ENCODE measurements at regions not wholly inside any gene's neighbourhood (a gene's known extent, or its start where the extent isn't known, plus 50 kb on each side); places are given as distances from the start of the nearest gene placed in this dataset.

DNA sequence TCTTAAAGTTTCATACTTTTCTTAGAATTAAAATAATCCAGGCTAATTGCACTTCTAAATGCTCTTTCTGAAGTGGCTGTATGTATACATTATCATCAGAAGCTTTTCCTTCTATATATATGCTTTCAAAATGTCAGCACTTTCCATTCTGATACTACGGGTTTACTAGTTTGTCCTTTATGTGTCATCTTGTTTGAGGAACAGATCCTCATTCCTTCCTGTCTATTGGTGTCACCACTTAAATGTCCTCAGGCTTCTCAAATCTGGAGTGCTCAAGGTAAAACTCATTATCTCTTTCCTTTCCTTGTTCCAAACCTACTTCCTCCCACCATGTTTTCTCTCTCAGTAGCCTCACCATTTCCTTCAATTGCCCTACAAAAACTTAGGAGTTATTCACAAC, 236.3 kb downstream of the CSNK1G3 start:
- H3K4me1 ChIP-seq (ENCODE audit: insufficient read depth, low read length), result no peaks in the 10 kb centered on the region
- POLR2A ChIA-PET, result no interaction called here
- no peaks in the 10 kb centered on the region for H3K79me2 ChIP-seq (ENCODE audit: insufficient read depth, low read length)
- H3K9me3 ChIP-seq (ENCODE audit: low read length), result no peaks in the 10 kb centered on the region
- intact Hi-C loops (cut with micrococcal nuclease; ENCODE audit: unreplicated experiment) (no loop called here), in situ Hi-C loops (cut with HindIII; ENCODE audit: extremely low pct_ligation_motif_present, low pct_unique_long_range_greater_than_20kb) (no loop called here)
- no peak overlapping the region for H3K9ac ChIP-seq (ENCODE audit: insufficient read depth, low read depth, low read length)
- H3K4me2 ChIP-seq (ENCODE audit: low read depth, low read length), result no peak overlapping the region
- CTCF ChIA-PET (ENCODE audit: low intra/inter-chr PET ratio, low total read pairs), result no interaction called here
- H3K4me3 ChIP-seq (replicated peaks in 1 of 3; ENCODE audit: insufficient read depth in 1 of 3, low read depth in 2 of 3, low read length in 3 of 3), result no peak overlapping the region
- H3K27ac ChIP-seq (ENCODE audit: extremely low read length, insufficient read depth, low read length), result no peak overlapping the region
- H4K20me1 ChIP-seq (ENCODE audit: insufficient read depth, low read length), result no peaks in the 10 kb centered on the region
- WGBS (ENCODE audit: low lambda C conversion rate), result 56% methylated on average over 1 of the region's 1 CpG
- H3K27me3 ChIP-seq (ENCODE audit: control insufficient read depth in 1 of 2, insufficient read depth in 2 of 2, low read length in 2 of 2), result no peaks in the 10 kb centered on the region
- H3K36me3 ChIP-seq (replicated peaks in 1 of 2; ENCODE audit: control insufficient read depth in 1 of 2, insufficient read depth in 2 of 2, low read length in 2 of 2), result no peaks in the 10 kb centered on the region
- TF ChIP-seq ZNF282 (IDR thresholded peaks at IDR 0.05; ENCODE audit: partially characterized antibody) (no peak), ZNF776 (CRISPR knock-in tag; IDR thresholded peaks at IDR 0.05) (no peak), NFKB2 (CRISPR knock-in tag; IDR thresholded peaks at IDR 0.05; ENCODE audit: borderline replicate concordance) (no peak), SRSF4 (IDR thresholded peaks at IDR 0.05; ENCODE audit: low read depth, low read length, poor library complexity, severe bottlenecking) (no peak), CEBPZ (IDR thresholded peaks at IDR 0.05; ENCODE audit: low read length) (no peak), ZNF550 (CRISPR knock-in tag; IDR thresholded peaks at IDR 0.05; ENCODE audit: borderline replicate concordance) (no peak)
- no TSS peak for BruUV-seq (replicated peaks)
- DNase-seq (ENCODE audit: low spot score) (no peak), ATAC-seq (no peak), FAIRE-seq (no peak)
- H2AFZ ChIP-seq (ENCODE audit: low read length), result no peak overlapping the region
